Cardiac fibroblast (primary cell): ENCODE measurements at regions not wholly inside any gene's neighbourhood (a gene's known extent, or its start where the extent isn't known, plus 50 kb on each side); places are given as distances from the start of the nearest gene placed in this dataset.

ENCODE experiments used
- DNase-seq, 2 donors: peaks; one replicate each; pipeline versions ENCODE4 v3.0.0 to v3.0.0-alpha.2; 2010; ENCODE audit warnings: low read depth in 2 of 2
- H3K4me3 ChIP-seq, 2 donors: replicated peaks in 1 of 2; 1 replicate in 1 of 2; 2 replicates in 1 of 2; pipeline ENCODE4 v1.5.1; 2011; ENCODE audit warnings: low read depth in 2 of 2, low read length in 2 of 2, mild to moderate bottlenecking in 2 of 2, moderate library complexity in 1 of 2
- TF ChIP-seq, protein P1 (sequence below): IDR thresholded peaks from one replicate; pipeline ENCODE4 v1.5.1; 2011; ENCODE audit warnings: low read depth, mild to moderate bottlenecking, low read length, inconsistent platforms

DNA sequence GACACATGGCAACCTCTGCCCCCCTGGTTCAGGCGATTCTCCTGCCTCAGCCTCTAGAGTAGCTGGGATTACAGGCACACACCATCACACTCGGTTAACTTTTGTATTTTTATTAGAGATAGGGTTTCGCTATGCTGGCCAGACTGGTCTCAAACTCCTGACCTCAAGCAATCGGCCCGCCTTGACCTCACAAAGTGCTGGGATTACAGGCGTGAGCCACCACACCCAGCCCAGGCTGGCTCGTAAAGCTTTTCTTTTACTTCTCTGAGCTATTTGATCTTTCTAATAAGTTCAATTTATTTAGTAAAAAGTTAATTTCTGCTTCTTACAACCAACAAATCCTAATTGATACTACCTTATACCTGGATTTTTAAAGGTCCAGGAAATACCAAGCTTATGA, 127.4 kb upstream of the KRR1 start:
- no peak for DNase-seq
- no peak overlapping the region for H3K4me3 ChIP-seq
- TF ChIP-seq, protein P1, sequence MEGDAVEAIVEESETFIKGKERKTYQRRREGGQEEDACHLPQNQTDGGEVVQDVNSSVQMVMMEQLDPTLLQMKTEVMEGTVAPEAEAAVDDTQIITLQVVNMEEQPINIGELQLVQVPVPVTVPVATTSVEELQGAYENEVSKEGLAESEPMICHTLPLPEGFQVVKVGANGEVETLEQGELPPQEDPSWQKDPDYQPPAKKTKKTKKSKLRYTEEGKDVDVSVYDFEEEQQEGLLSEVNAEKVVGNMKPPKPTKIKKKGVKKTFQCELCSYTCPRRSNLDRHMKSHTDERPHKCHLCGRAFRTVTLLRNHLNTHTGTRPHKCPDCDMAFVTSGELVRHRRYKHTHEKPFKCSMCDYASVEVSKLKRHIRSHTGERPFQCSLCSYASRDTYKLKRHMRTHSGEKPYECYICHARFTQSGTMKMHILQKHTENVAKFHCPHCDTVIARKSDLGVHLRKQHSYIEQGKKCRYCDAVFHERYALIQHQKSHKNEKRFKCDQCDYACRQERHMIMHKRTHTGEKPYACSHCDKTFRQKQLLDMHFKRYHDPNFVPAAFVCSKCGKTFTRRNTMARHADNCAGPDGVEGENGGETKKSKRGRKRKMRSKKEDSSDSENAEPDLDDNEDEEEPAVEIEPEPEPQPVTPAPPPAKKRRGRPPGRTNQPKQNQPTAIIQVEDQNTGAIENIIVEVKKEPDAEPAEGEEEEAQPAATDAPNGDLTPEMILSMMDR: no peak

DNA sequence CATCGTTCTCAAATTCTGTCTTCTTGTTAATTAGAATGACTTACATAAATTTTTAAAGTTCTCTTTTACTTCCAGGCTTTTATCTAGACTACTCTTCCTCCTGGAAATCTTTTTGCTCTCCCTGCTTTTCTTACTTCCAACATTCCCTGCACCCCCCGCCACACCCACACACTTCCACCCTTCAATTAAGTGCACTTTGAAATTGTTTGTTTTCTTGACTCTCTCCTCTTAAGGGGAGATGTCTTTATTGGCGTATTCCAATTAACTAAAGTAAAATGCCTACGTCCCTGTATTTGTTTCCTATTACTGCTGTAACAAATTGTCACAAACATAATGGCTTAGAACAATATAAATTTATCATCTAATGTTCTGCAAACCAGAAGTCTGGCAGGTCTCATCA, 125.2 kb upstream of the KRR1 start:
- DNase-seq: no peak
- H3K4me3 ChIP-seq: no peak overlapping the region
- TF ChIP-seq, protein P1: no peak

DNA sequence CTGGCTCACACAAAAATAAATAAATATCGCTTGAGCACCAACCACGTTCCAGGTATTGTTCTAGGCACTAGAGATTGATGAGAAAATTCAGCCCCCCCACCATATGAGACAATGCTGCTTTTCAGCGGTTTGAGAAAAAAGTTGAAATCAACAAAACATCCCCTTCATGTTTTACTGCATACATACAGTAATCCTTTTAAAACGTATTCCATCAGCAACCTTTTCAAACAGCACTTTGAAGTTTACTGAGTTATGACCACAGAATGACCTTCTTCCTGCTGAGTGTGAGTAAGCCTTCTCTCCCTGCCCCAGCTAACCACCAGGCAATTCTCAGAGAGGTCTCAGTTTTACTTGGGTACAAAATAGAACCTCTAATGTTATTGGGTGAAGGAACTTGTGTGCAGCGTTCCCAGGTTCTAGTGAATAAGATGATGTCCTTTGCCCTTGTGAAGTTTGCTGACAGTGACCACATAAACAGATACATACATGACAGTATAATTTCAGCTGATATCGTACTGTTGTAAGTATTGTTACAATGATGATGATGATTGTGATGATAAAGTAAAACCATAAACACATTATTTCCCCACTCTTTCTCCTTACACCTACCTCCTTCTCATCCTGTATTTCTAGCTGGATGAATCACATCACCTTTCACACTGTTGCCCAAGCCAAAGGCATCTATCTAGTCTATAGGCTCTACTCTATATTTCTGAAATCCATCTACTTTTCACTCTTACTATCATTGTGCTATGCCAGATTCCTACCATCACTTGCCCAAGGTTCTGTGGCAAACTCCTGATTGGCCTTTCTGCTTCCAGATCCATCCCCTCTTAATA, 124.4 kb upstream of the KRR1 start:
- DNase-seq: peak; percentile 72 to 93
- H3K4me3 ChIP-seq: no peak overlapping the region
- TF ChIP-seq, protein P1: no peak

DNA sequence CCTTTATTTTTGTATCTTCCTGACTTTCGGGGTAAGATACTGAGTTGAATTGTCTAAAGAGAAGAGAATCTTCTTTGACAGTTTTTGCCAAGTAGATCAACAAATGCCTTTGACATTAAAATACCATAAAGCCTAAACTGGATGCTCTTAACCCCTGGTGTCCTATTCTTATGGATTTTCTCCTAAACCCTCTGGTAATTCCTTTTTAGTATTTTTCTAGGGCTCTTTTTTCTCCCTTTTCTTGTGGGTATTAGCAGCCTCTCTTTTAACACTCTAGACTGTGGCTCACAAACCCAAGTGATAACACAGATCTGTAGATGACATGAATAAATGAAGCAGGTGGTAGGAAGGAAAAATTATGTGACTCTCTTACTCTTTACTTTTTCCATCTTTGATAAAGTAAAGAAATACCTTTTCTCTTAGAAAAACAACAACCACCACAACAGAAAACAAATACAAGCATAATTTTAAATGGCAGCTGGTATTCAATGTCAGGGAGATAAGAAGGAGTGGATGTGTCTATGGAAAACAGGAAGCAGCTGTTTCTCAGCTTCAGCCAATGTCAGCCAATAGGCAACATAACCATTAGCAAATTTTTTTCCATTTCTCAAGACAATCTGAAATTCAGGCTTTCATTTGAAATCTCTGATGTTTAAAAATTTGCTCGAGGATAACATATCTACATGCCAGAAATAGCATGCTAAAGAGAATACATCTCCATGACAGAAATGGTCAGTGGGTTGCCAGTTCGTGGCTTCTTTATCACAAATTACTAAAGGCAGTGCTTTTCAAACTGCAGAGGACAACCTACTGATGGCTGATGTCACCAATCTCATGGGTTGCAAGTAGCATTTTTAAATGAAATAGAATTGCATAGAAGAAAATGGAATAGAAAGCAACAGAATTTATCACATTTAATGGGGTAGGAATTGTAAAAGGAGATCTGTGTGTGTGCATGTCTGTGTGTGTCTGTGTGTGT, 123.1 kb upstream of the KRR1 start:
- TF ChIP-seq, protein P1: no peak
- H3K4me3 ChIP-seq: no peak overlapping the region
- DNase-seq: peak in 1 of 2 donors; percentile 26

DNA sequence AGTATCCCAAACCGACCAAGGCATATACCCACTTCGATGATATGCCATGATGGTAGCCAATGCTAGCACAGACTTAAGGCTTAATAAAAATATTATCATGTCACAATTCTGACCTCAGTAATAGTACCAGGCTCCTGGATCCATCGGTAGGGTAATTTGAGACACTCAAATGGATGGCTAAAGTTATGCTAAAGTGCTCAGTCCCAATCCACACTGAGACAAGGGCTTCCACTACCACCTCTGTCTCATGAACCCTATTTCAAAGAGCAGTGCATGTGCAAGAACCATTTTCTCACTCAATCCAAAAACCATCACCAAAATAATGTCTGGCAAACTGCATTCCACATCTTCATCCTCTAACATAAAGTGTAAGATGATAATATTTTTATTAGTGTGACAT, 122.4 kb upstream of the KRR1 start:
- H3K4me3 ChIP-seq: no peak overlapping the region
- TF ChIP-seq, protein P1: no peak
- DNase-seq: no peak

DNA sequence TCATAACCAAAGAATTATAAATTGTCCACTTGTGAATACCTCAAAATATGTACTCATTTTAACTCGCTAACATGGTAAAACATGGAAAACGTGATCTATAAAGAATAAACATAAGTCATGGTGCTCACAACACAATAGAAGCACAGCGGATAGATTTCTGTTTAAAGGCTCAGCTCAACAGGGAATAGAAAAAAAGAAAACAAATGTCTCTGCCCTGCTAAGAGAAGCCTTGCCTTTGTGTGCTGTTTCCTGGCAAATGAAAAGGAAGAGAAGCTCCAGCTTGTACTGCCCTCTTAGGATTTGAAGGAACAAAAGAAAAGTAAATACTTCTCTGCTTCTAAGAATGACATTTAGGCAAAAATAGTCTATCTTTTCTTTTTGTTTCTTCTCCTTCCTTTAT, 121.0 kb upstream of the KRR1 start:
- TF ChIP-seq, protein P1: no peak
- no peak overlapping the region for H3K4me3 ChIP-seq
- DNase-seq: peak; percentile 18 to 36
